Stimulated activated naive CD8-positive, alpha-beta T cell treated with anti-CD3 and anti-CD28 coated beads, Interleukin-15, amount 100 ng/mL, for 72 hours (primary cell): ENCODE measurements at regions not wholly inside any gene's neighbourhood (a gene's known extent, or its start where the extent isn't known, plus 50 kb on each side); places are given as distances from the start of the nearest gene placed in this dataset.
"Not testable (repeated sequence)": the region's sequence is repeated elsewhere in the genome, so short reads cannot be mapped to it uniquely, and the experiment has no call there.

ENCODE experiments used
- ATAC-seq: fragments of 150-1000 bp; cut with Tn5 transposase; 2 replicates; pipeline ENCODE4 v1.10.0; 2021; ENCODE audit warnings: mild to moderate bottlenecking, moderate library complexity
- DNase-seq, 2 donors: peaks; one replicate each; pipeline ENCODE4 v3.0.0; 2021 to 2022
- H3K27ac Mint-ChIP-seq, 2 donors: one replicate each; pipeline ENCODE4 v1.8.0; 2022; ENCODE audit warnings: mild to moderate bottlenecking in 2 of 2, mixed read lengths in 2 of 2, moderate library complexity in 2 of 2
- H3K27me3 Mint-ChIP-seq: one replicate; pipeline ENCODE4 v1.8.0; 2022; ENCODE audit warnings: mixed read lengths
- H3K4me1 Mint-ChIP-seq: one replicate; pipeline ENCODE4 v1.8.0; 2022; ENCODE audit warnings: mild to moderate bottlenecking, mixed read lengths
- H3K4me3 Mint-ChIP-seq, 2 donors: one replicate each; pipeline ENCODE4 v1.8.0; 2022; ENCODE audit warnings: mild to moderate bottlenecking in 2 of 2, mixed read lengths in 2 of 2, moderate library complexity in 1 of 2
- H3K9me3 Mint-ChIP-seq, 2 donors: one replicate each; pipeline ENCODE4 v1.8.0; 2022; ENCODE audit warnings: mixed read lengths in 2 of 2

DNA sequence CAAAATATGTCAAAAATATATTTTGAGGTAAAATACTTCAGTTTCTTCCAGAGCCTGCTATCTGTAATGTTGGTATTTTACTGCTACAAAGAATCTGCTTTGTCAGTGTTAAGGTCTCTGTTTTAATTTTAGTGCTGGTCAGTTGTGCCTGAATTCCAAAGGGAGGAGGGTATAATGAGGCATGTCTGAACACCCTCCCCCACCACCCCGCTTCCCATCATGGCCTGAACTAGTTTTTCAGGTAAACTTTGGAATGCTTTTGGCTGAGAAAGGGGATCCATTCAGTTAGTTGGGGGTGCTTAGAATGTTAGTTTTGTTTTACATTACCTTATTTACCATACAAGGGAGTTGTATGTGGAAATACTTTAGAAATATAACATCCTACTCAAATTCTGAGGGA is 158.5 kb downstream of the MID1IP1 start:
- no peaks in the 10 kb centered on the region for H3K4me1 Mint-ChIP-seq
- no peak for ATAC-seq
- H3K4me3 Mint-ChIP-seq = no peak overlapping the region
- peaks cover 0 to 6% of the 10 kb centered on the region in 2 donors for H3K9me3 Mint-ChIP-seq
- DNase-seq = no peak
- H3K27ac Mint-ChIP-seq = no peak overlapping the region
- H3K27me3 Mint-ChIP-seq = no peaks in the 10 kb centered on the region

GRCh38 chrX:38960137-38960536 is 158.9 kb downstream of the MID1IP1 start:
- no peak for DNase-seq
- no peak overlapping the region for H3K27ac Mint-ChIP-seq
- no peak overlapping the region for H3K4me3 Mint-ChIP-seq
- ATAC-seq = no peak
- H3K27me3 Mint-ChIP-seq = no peaks in the 10 kb centered on the region
- H3K4me1 Mint-ChIP-seq = no peaks in the 10 kb centered on the region
- peaks cover 0 to 6% of the 10 kb centered on the region in 2 donors for H3K9me3 Mint-ChIP-seq

DNA sequence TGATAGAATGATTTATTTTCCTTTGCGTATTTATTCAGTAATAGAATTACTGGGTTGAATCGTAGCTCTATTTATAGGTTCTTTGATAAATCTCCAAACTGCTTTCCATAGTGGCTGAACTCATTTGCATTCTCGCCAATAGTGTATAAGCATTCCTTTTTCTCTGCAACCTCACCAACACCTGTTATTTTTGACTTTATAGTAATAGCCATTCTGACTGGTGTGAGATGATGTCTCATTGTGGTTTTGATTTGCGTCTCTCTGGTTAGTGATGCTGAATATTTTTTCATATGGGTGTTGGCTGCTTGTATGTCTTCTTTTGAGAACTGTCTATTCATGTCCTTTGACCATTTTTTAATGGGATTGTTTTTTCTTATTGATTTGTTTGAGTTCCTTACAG is 160.7 kb downstream of the MID1IP1 start:
- Mint-ChIP-seq H3K27ac (no peak overlapping the region), H3K4me3 (no peak overlapping the region), H3K4me1 (no peaks in the 10 kb centered on the region), H3K27me3 (no peaks in the 10 kb centered on the region), H3K9me3 (peaks cover 0 to 6% of the 10 kb centered on the region in 2 donors)
- DNase-seq (no peak), ATAC-seq (no peak)

GRCh38 chrX:38963244-38963643 is 162.0 kb downstream of the MID1IP1 start:
- H3K9me3 Mint-ChIP-seq, ATAC-seq, DNase-seq, H3K4me1 Mint-ChIP-seq, H3K27me3 Mint-ChIP-seq, H3K27ac Mint-ChIP-seq, H3K4me3 Mint-ChIP-seq: not testable (repeated sequence)

- peaks cover 4% of the 10 kb centered on the region for H3K4me1 Mint-ChIP-seq
- no peak overlapping the region for H3K4me3 Mint-ChIP-seq
- peaks cover 0 to 6% of the 10 kb centered on the region in 2 donors for H3K9me3 Mint-ChIP-seq
- ATAC-seq (no peak), DNase-seq (no peak)
- H3K27ac Mint-ChIP-seq = no peak overlapping the region
- H3K27me3 Mint-ChIP-seq = no peaks in the 10 kb centered on the region
Measured at GRCh38 chrX:38965888-38966287, 164.6 kb downstream of the MID1IP1 start.

DNA sequence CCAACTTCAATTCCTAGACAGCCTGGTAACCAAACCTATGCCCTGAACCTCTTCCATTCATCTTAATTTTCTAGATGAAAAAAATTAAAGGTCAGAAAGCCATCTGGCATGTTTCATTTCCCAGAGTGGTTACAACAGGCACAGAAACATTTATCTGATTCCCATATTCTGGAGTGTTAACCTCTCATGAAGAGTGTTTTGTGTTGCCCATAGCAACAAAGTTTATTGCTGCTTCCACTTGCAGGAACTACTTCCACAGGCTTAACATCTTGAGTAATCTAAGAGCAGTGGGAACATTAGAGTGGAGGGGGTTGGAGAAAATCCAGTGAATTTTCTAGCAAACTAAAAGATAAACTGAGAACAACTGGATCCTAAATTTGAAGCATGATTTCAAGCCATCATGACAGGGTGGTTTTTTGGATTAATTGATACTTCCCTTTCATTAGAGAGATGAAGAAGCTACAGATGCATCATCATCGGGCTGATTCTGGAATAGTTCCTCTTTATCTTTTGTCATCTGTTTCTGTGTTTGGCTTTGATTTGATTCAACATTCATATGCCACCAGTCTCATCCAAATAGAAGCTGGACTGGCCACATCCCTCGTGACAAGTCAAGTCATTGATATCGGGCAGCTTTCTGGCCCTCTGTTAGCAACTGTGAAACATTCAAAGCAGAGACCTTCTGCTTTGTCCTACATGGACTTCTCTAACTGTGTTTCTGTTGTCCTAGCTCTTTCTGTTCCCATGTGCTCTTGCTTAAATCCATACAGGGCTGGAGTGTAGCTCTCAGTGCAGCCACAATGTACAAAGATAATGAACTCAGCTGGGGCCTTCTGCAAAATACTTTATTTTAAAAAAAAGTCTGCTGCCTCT is 167.3 kb downstream of the MID1IP1 start:
- DNase-seq = no peak
- peaks cover 10% of the 10 kb centered on the region for H3K4me1 Mint-ChIP-seq
- no peaks in the 10 kb centered on the region for H3K27me3 Mint-ChIP-seq
- no peak overlapping the region for H3K27ac Mint-ChIP-seq
- peaks cover 0 to 6% of the 10 kb centered on the region in 2 donors for H3K9me3 Mint-ChIP-seq
- no peak for ATAC-seq
- H3K4me3 Mint-ChIP-seq = no peak overlapping the region

DNA sequence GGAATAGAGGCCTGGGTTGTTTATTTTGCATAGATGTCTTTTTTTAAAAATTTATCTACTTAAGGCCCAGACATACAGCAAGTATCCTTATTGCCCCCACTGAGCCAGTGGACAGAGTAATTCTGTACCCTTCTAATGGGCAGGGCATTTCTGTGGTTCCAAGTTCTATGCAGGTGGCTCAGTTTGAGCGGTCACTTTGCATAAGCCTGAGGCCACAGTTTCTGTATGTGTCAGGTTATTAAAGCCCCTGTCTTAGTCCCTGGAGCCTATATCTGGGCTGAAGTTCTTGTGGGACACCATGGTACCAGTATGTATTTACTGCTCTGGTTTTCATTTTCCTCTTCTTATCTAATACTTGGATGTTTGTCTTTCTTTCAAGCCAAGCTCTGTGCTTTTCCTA is 168.8 kb downstream of the MID1IP1 start:
- no peaks in the 10 kb centered on the region for H3K27me3 Mint-ChIP-seq
- DNase-seq = no peak
- no peak for ATAC-seq
- no peak overlapping the region for H3K27ac Mint-ChIP-seq
- H3K4me1 Mint-ChIP-seq = peaks cover 10% of the 10 kb centered on the region
- no peak overlapping the region for H3K4me3 Mint-ChIP-seq
- H3K9me3 Mint-ChIP-seq = no peaks in the 10 kb centered on the region

DNA sequence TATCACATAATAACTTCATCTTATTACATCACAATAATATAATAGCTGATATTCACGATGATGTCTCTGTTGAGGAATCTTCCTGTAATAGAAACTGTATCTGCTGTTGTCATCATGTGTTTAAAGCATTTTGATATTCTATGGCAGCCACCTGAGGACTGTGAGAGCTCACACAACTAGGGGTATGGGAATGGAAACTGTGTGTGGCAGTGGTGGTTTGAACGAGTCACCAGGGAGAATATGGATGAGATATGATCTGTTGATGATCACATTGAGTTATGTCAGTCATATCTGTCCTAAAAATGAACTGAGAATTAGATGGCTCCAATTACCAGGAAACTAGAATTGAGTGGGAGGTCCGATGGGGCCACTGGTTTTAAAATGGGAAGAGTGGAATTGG is 169.6 kb downstream of the MID1IP1 start:
- DNase-seq (peak; percentile 7 to 25), ATAC-seq (peak; percentile 89)
- H3K9me3 Mint-ChIP-seq = no peaks in the 10 kb centered on the region

DNA sequence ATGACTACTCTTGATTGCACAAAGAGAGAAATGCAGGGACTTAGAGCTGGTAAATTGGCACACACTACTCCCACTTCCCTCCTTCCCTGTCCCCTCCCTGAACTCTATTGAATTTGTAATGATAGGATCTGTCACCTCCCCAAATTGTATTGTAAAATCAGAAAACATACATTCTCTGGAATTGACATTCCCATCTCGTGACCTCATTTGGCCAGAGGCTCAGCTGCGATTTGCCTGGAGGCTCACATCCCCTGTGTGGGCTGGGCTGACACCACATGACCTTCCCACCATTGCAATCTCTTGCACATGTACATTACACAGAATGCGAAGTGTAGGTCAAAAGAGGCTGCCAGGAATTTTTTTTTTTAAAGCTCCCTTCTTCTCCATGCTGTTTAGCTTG is 172.1 kb downstream of the MID1IP1 start:
- ATAC-seq (no peak), DNase-seq (no peak)
- no peaks in the 10 kb centered on the region for H3K27me3 Mint-ChIP-seq
- H3K9me3 Mint-ChIP-seq = no peaks in the 10 kb centered on the region
- H3K27ac Mint-ChIP-seq = no peak overlapping the region
- no peak overlapping the region for H3K4me3 Mint-ChIP-seq
- H3K4me1 Mint-ChIP-seq = peaks cover 10% of the 10 kb centered on the region

More for the DNA sequence above, 169.6 kb downstream of the MID1IP1 start:
- no peak overlapping the region for H3K4me3 Mint-ChIP-seq
- H3K27ac Mint-ChIP-seq = no peak overlapping the region
- H3K4me1 Mint-ChIP-seq = peaks cover 10% of the 10 kb centered on the region
- H3K27me3 Mint-ChIP-seq = no peaks in the 10 kb centered on the region

GRCh38 chrX:38974542-38974941 is 173.3 kb downstream of the MID1IP1 start:
- DNase-seq (no peak), ATAC-seq (no peak)
- Mint-ChIP-seq H3K27ac (no peak overlapping the region), H3K4me1 (peaks cover 10% of the 10 kb centered on the region), H3K27me3 (no peaks in the 10 kb centered on the region), H3K9me3 (no peaks in the 10 kb centered on the region), H3K4me3 (no peak overlapping the region)

GRCh38 chrX:38975368-38975942 is 174.2 kb downstream of the MID1IP1 start:
- Mint-ChIP-seq H3K27me3 (no peaks in the 10 kb centered on the region), H3K27ac (no peak overlapping the region), H3K4me1 (peaks cover 10% of the 10 kb centered on the region), H3K9me3 (no peaks in the 10 kb centered on the region), H3K4me3 (no peak overlapping the region)
- ATAC-seq (no peak), DNase-seq (no peak)

DNA sequence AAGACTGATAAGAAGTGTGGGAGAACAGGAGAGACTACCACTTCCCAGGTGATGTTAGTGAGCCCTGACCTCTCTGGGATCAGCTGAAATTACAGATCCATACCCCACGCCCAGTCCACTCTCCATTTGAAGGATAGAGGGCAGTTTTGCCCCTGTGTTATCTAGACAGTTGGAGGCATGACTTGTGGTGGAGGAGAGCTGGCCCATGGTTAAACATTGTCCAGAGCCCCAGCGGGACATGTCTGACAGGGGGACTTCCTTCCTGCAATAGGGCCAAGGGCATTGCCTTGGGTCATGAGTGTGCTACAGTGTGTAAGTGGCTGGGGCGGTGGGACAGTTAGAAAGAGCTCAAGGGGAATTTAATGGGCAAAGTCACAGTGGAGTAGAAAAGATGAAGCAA is 181.1 kb downstream of the MID1IP1 start:
- Mint-ChIP-seq H3K27me3 (no peaks in the 10 kb centered on the region), H3K4me3 (no peak overlapping the region)
- ATAC-seq = no peak

DNA sequence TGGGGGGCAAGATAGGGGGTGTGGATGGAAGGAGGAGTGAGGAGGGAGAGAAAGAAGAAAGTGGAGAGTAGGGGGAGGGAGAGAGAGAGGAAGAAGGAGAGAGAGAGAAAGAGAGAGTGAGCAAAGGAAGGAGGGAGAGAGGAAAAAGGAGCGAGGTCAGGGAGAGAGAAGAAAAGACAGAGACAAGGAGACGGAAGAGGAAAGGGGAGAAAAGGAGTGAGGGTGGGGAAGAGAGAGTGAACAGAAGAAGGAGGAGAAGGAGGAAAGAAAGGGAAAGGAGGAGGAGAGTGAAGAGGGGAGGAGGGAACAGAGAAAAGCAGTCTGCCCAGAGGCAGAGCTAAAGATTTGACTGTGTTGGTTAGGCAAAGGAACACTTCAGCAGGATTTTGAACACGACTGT is 181.6 kb downstream of the MID1IP1 start:
- Mint-ChIP-seq H3K4me3 (no peak overlapping the region), H3K27ac (peak overlapping the region in 1 of 2 donors; percentile 16), H3K4me1 (peaks cover 5% of the 10 kb centered on the region), H3K27me3 (no peaks in the 10 kb centered on the region), H3K9me3 (no peaks in the 10 kb centered on the region)
- ATAC-seq (no peak), DNase-seq (no peak)

More for the DNA sequence above, 181.1 kb downstream of the MID1IP1 start:
- H3K27ac Mint-ChIP-seq = peak overlapping the region in 1 of 2 donors; percentile 14
- peaks cover 5% of the 10 kb centered on the region for H3K4me1 Mint-ChIP-seq
- H3K9me3 Mint-ChIP-seq = no peaks in the 10 kb centered on the region
- no peak for DNase-seq

GRCh38 chrX:38985375-38985774 is 184.1 kb downstream of the MID1IP1 start:
- ATAC-seq = peak; percentile 81
- H3K4me3 Mint-ChIP-seq = no peak overlapping the region

GRCh38 chrX:38985945-38986344 is 184.7 kb downstream of the MID1IP1 start:
- DNase-seq (no peak), ATAC-seq (no peak)
- Mint-ChIP-seq H3K4me3 (no peak overlapping the region), H3K27me3 (no peaks in the 10 kb centered on the region), H3K4me1 (peaks cover 5% of the 10 kb centered on the region), H3K27ac (no peak overlapping the region), H3K9me3 (no peaks in the 10 kb centered on the region)

More at GRCh38 chrX:38985375-38985774, 184.1 kb downstream of the MID1IP1 start:
- DNase-seq = peak in 1 of 2 donors; percentile 2
- no peaks in the 10 kb centered on the region for H3K27me3 Mint-ChIP-seq
- no peak overlapping the region for H3K27ac Mint-ChIP-seq
- H3K4me1 Mint-ChIP-seq = peaks cover 5% of the 10 kb centered on the region
- H3K9me3 Mint-ChIP-seq = no peaks in the 10 kb centered on the region

GRCh38 chrX:38986586-38986985 is 185.3 kb downstream of the MID1IP1 start:
- no peak for ATAC-seq
- Mint-ChIP-seq H3K9me3 (no peaks in the 10 kb centered on the region), H3K4me1 (peaks cover 5% of the 10 kb centered on the region), H3K27me3 (no peaks in the 10 kb centered on the region), H3K4me3 (no peak overlapping the region), H3K27ac (no peak overlapping the region)
- DNase-seq = no peak
